ENCODE measurements at regions not wholly inside any gene's neighbourhood (a gene's known extent, or its start where the extent isn't known, plus 50 kb on each side); places are given as distances from the start of the nearest gene placed in this dataset.
A peak's percentile ranks its signal among the peaks of the same experiment; 100 is the strongest.
"Not testable (repeated sequence)": the region's sequence is repeated elsewhere in the genome, so short reads cannot be mapped to it uniquely, and the experiment has no call there.

GRCh38 chr16:58847902-58848661, 114.0 kb upstream of the GOT2 start:
- DNase-seq = no peak
- Histone ChIP-seq H3K4me3 (ENCODE audit: low read depth, low read length) (no peak overlapping the region), H3K36me3 (replicated peaks) (no peaks in the 10 kb centered on the region), H3K27ac (no peak overlapping the region), H3K27me3 (replicated peaks) (no peaks in the 10 kb centered on the region)
- in situ Hi-C loops (cut with HindIII; ENCODE audit: low pct_ligation_motif_present, low sequenced_read_pairs) = no loop called here
- TF ChIP-seq CTCF (IDR thresholded peaks at IDR 0.05; ENCODE audit: low read depth, low read length, missing control alignments) = no peak

GRCh38 chr16:58846226-58846625, 112.1 kb upstream of the GOT2 start:
- H3K4me3 ChIP-seq (ENCODE audit: low read depth, low read length); DNase-seq; H3K27me3 ChIP-seq (replicated peaks); in situ Hi-C loops (cut with HindIII; ENCODE audit: low pct_ligation_motif_present, low sequenced_read_pairs); H3K36me3 ChIP-seq (replicated peaks); H3K27ac ChIP-seq: not testable (repeated sequence)

GRCh38 chr16:58843675-58844074, 109.6 kb upstream of the GOT2 start:
- TF ChIP-seq CTCF (IDR thresholded peaks at IDR 0.05; ENCODE audit: low read depth, low read length, missing control alignments) = no peak
- no peak overlapping the region for H3K27ac ChIP-seq
- peak; percentile 4 for DNase-seq
- no peaks in the 10 kb centered on the region for H3K36me3 ChIP-seq (replicated peaks)
- H3K27me3 ChIP-seq (replicated peaks) = no peaks in the 10 kb centered on the region
- no peak overlapping the region for H3K4me3 ChIP-seq (ENCODE audit: low read depth, low read length)
- in situ Hi-C loops (cut with HindIII; ENCODE audit: low pct_ligation_motif_present, low sequenced_read_pairs) = no loop called here

- in situ Hi-C loops (cut with HindIII; ENCODE audit: low pct_ligation_motif_present, low sequenced_read_pairs) = no loop called here
- no peak for TF ChIP-seq CTCF (IDR thresholded peaks at IDR 0.05; ENCODE audit: low read depth, low read length, missing control alignments)
- H3K27me3 ChIP-seq (replicated peaks) = no peaks in the 10 kb centered on the region
These were observed 108.6 kb upstream of the GOT2 start for GRCh38 chr16:58842746-58843145.

GRCh38 chr16:58842156-58842555, 108.0 kb upstream of the GOT2 start:
- Histone ChIP-seq H3K4me3 (ENCODE audit: low read depth, low read length) (no peak overlapping the region), H3K27ac (no peak overlapping the region), H3K27me3 (replicated peaks) (no peaks in the 10 kb centered on the region), H3K36me3 (replicated peaks) (no peaks in the 10 kb centered on the region)
- in situ Hi-C loops (cut with HindIII; ENCODE audit: low pct_ligation_motif_present, low sequenced_read_pairs) = no loop called here
- no peak for TF ChIP-seq CTCF (IDR thresholded peaks at IDR 0.05; ENCODE audit: low read depth, low read length, missing control alignments)
- DNase-seq = no peak

More at GRCh38 chr16:58842746-58843145, 108.6 kb upstream of the GOT2 start:
- Histone ChIP-seq H3K4me3 (ENCODE audit: low read depth, low read length) (no peak overlapping the region), H3K27ac (no peak overlapping the region), H3K36me3 (replicated peaks) (no peaks in the 10 kb centered on the region)
- no peak for DNase-seq

GRCh38 chr16:58837950-58838349, 103.8 kb upstream of the GOT2 start:
- Histone ChIP-seq H3K27ac (no peak overlapping the region), H3K36me3 (replicated peaks) (no peaks in the 10 kb centered on the region), H3K4me3 (ENCODE audit: low read depth, low read length) (no peak overlapping the region), H3K27me3 (replicated peaks) (no peaks in the 10 kb centered on the region)
- DNase-seq = no peak
- in situ Hi-C loops (cut with HindIII; ENCODE audit: low pct_ligation_motif_present, low sequenced_read_pairs) = no loop called here
- TF ChIP-seq CTCF (IDR thresholded peaks at IDR 0.05; ENCODE audit: low read depth, low read length, missing control alignments) = no peak
